H1 (cell line): ENCODE measurements at regions not wholly inside any gene's neighbourhood (a gene's known extent, or its start where the extent isn't known, plus 50 kb on each side); places are given as distances from the start of the nearest gene placed in this dataset.

Source experiments
- CTCF ChIA-PET: fragments of 300-600 bp; sonication (Branson Sonifier 250); formaldehyde crosslinking; loops from one replicate; lab custom pipeline; 2021; ENCODE audit not compliant: partially characterized antibody; lab: Charles Lee
- POLR2A ChIA-PET: fragments of 300-600 bp; sonication (Branson Sonifier 250); formaldehyde crosslinking; loops from one replicate; lab custom pipeline; 2021; ENCODE audit warnings: inconsistent platforms; ENCODE audit not compliant: partially characterized antibody; lab: Charles Lee
- DNase-seq, 2 experiments: peaks; one replicate each; pipeline versions ENCODE4 v3.0.0 to v3.0.0-alpha.2; 2010 to 2022; ENCODE audit warnings: low spot score in 2 of 2, low read depth in 1 of 2, mixed read lengths in 1 of 2
- FAIRE-seq: peaks from 2 replicates; lab custom pipeline; 2011; peaks lifted over from hg19 to GRCh38; lab: Jason Lieb, UNC
- H2AFZ ChIP-seq: 2 replicates; pipeline ENCODE4 v1.8.1; 2012; ENCODE audit warnings: low read length, inconsistent platforms
- H2AK5ac ChIP-seq: 2 replicates; pipeline ENCODE4 v1.6.1; 2013; ENCODE audit warnings: low read depth, low read length
- H2BK120ac ChIP-seq: replicated peaks from 2 replicates; pipeline ENCODE3; 2013; ENCODE audit warnings: low read depth, low read length, inconsistent platforms
- H2BK12ac ChIP-seq: 2 replicates; pipeline ENCODE4 v1.6.1; 2013; ENCODE audit warnings: low read depth, low read length
- H2BK15ac ChIP-seq: 2 replicates; pipeline ENCODE4 v1.6.1; 2013; ENCODE audit warnings: low read length
- H2BK20ac ChIP-seq: 2 replicates; pipeline ENCODE4 v1.6.1; 2013; ENCODE audit warnings: low read length
- H2BK5ac ChIP-seq: 2 replicates; pipeline ENCODE4 v1.6.1; 2013; ENCODE audit warnings: low read depth, low read length
- H3K14ac ChIP-seq: 2 replicates; pipeline ENCODE4 v1.6.1; 2013; ENCODE audit warnings: inconsistent platforms; ENCODE audit not compliant: insufficient read length
- H3K18ac ChIP-seq: 2 replicates; pipeline ENCODE4 v1.6.1; 2013; ENCODE audit warnings: low read length; ENCODE audit errors: extremely low read depth
- H3K23ac ChIP-seq: 2 replicates; pipeline ENCODE4 v1.6.1; 2013; ENCODE audit warnings: inconsistent platforms; ENCODE audit not compliant: insufficient read length
- H3K23me2 ChIP-seq: 2 replicates; pipeline ENCODE4 v1.6.1; 2013; ENCODE audit warnings: low read depth, low read length
- H3K27ac ChIP-seq: 2 replicates; pipeline ENCODE4 v1.6.1; 2011; ENCODE audit warnings: low read depth, low read length, inconsistent platforms
- H3K27me3 ChIP-seq, 4 experiments: replicated peaks in 1 of 4; 1 replicate in 1 of 4; 2 replicates in 3 of 4; pipeline versions ENCODE4 v1.6.1 to v1.8.1; 2011 to 2013; ENCODE audit warnings: low read length in 3 of 4, mild to moderate bottlenecking in 3 of 4, inconsistent platforms in 2 of 4, mixed read lengths in 2 of 4, moderate library complexity in 1 of 4; ENCODE audit not compliant: control insufficient read depth in 3 of 4, insufficient read depth in 3 of 4; ENCODE audit errors: extremely low read depth in 1 of 4
- H3K36me3 ChIP-seq, 4 experiments: 2 replicates each; pipeline versions ENCODE4 v1.6.1 to v1.8.1; 2011 to 2013; ENCODE audit warnings: mild to moderate bottlenecking in 4 of 4, low read length in 3 of 4, moderate library complexity in 2 of 4, control low read depth in 1 of 4, inconsistent platforms in 1 of 4; ENCODE audit not compliant: insufficient read depth in 4 of 4, control insufficient read depth in 2 of 4
- H3K4ac ChIP-seq: replicated peaks from 2 replicates; pipeline ENCODE3; 2013; ENCODE audit warnings: low read length, low read depth, mixed read lengths, inconsistent platforms; ENCODE audit not compliant: insufficient read length
- H3K4me1 ChIP-seq, 4 experiments: replicated peaks in 1 of 4; 1 replicate in 1 of 4; 2 replicates in 3 of 4; pipeline versions ENCODE4 v1.6.1 to v1.8.1; 2011 to 2013; ENCODE audit warnings: low read length in 3 of 4, inconsistent platforms in 2 of 4, mixed read lengths in 1 of 4; ENCODE audit not compliant: insufficient read depth in 4 of 4, control insufficient read depth in 3 of 4
- H3K4me2 ChIP-seq, 2 experiments: 2 replicates each; pipeline versions ENCODE4 v1.6.1 to v1.8.1; 2011 to 2013; ENCODE audit warnings: low read depth in 2 of 2, low read length in 2 of 2, control low read depth in 1 of 2, inconsistent platforms in 1 of 2, mild to moderate bottlenecking in 1 of 2; ENCODE audit not compliant: insufficient read depth in 1 of 2
- H3K4me3 ChIP-seq, 4 experiments: fragments of 200-600, 300-600 bp in 1 of 4; sonication (generic), shearing (Covaris generic), sonication (Bioruptor Twin) in 1 of 4; 2 replicates each; pipeline versions ENCODE4 v1.5.1 to v1.8.1; 2011 to 2016; ENCODE audit warnings: low read length in 4 of 4, low read depth in 3 of 4, control low read depth in 2 of 4, inconsistent platforms in 2 of 4, mild to moderate bottlenecking in 2 of 4, mixed read lengths in 1 of 4, moderate library complexity in 1 of 4; ENCODE audit not compliant: insufficient read depth in 2 of 4; ENCODE audit errors: extremely low read depth in 1 of 4
- H3K56ac ChIP-seq: replicated peaks from 2 replicates; pipeline ENCODE3; 2013; ENCODE audit warnings: low read depth, mild to moderate bottlenecking, mixed read lengths, low read length, inconsistent platforms; ENCODE audit not compliant: insufficient read length
- H3K79me1 ChIP-seq: 2 replicates; pipeline ENCODE4 v1.6.1; 2013; ENCODE audit warnings: low read depth, low read length, control low read depth
- H3K79me2 ChIP-seq, 2 experiments: 2 replicates each; pipeline versions ENCODE4 v1.6.1 to v1.8.1; 2012 to 2013; ENCODE audit warnings: low read length in 2 of 2, mild to moderate bottlenecking in 2 of 2, inconsistent platforms in 1 of 2; ENCODE audit not compliant: insufficient read depth in 2 of 2, control insufficient read depth in 1 of 2
- H3K9ac ChIP-seq, 4 experiments: replicated peaks in 1 of 4; 1 replicate in 1 of 4; 2 replicates in 3 of 4; pipeline versions ENCODE4 v1.6.1 to v1.8.1; 2011 to 2013; ENCODE audit warnings: low read depth in 3 of 4, low read length in 3 of 4, control low read depth in 2 of 4, mild to moderate bottlenecking in 2 of 4, moderate library complexity in 2 of 4, inconsistent platforms in 1 of 4; ENCODE audit errors: extremely low read depth in 1 of 4
- H3K9me3 ChIP-seq, 2 experiments: 2 replicates each; pipeline versions ENCODE4 v1.6.1 to v1.8.1; 2012 to 2013; ENCODE audit warnings: mild to moderate bottlenecking in 2 of 2, moderate library complexity in 2 of 2, control low read depth in 1 of 2, inconsistent platforms in 1 of 2, low read depth in 1 of 2, low read length in 1 of 2, mixed read lengths in 1 of 2; ENCODE audit not compliant: insufficient read depth in 2 of 2
- H4K20me1 ChIP-seq, 2 experiments: replicated peaks in 1 of 2; 2 replicates each; pipeline versions ENCODE3 to v1.8.1; 2011 to 2013; ENCODE audit warnings: inconsistent platforms in 2 of 2, low read length in 2 of 2, mild to moderate bottlenecking in 1 of 2; ENCODE audit not compliant: insufficient read depth in 2 of 2, control insufficient read depth in 1 of 2
- H4K5ac ChIP-seq: 2 replicates; pipeline ENCODE4 v1.6.1; 2013; ENCODE audit warnings: low read length, low read depth, mixed read lengths, inconsistent platforms; ENCODE audit not compliant: insufficient read length
- H4K8ac ChIP-seq: 2 replicates; pipeline ENCODE4 v1.8.0; 2013; ENCODE audit warnings: mild to moderate bottlenecking, moderate library complexity, low read length, inconsistent platforms; ENCODE audit not compliant: insufficient read depth; ENCODE audit errors: extremely low read depth
- H4K91ac ChIP-seq: replicated peaks from 2 replicates; pipeline ENCODE3; 2013; ENCODE audit warnings: low read length, mixed read lengths, inconsistent platforms; ENCODE audit not compliant: insufficient read length
- CTBP2 ChIP-seq: IDR thresholded peaks from 2 replicates; pipeline ENCODE4 v1.7.0; 2011; ENCODE audit warnings: borderline replicate concordance, mild to moderate bottlenecking, moderate library complexity, mixed read lengths, low read length; ENCODE audit not compliant: insufficient read depth, insufficient read length
- CTCF ChIP-seq, 3 experiments: IDR thresholded peaks; 1 replicate in 2 of 3; 2 replicates in 1 of 3; pipeline versions ENCODE4 v1.5.1 to v1.6.1; 2011; ENCODE audit warnings: low read length in 3 of 3, mild to moderate bottlenecking in 3 of 3, inconsistent platforms in 2 of 3, low read depth in 1 of 3, moderate library complexity in 1 of 3; ENCODE audit not compliant: insufficient read depth in 1 of 3; ENCODE audit errors: control extremely low read depth in 1 of 3
- KDM4A ChIP-seq: IDR thresholded peaks from one replicate; pipeline ENCODE4 v1.7.1; 2012; ENCODE audit warnings: low read depth, mild to moderate bottlenecking, moderate library complexity, low read length, inconsistent platforms; ENCODE audit not compliant: severe bottlenecking
- POLR2AphosphoS5 ChIP-seq: IDR thresholded peaks from 2 replicates; pipeline ENCODE4 v1.6.1; 2011; ENCODE audit warnings: low read depth, low read length
- RXRA ChIP-seq: IDR thresholded peaks from 2 replicates; pipeline ENCODE4 v1.6.1; 2011; ENCODE audit warnings: low read depth, mild to moderate bottlenecking, low read length, moderate library complexity; ENCODE audit not compliant: insufficient read depth
- SAP30 ChIP-seq: fragments of 300-600 bp; sonication (generic); IDR thresholded peaks from 2 replicates; pipeline ENCODE4 v1.7.1; 2012; ENCODE audit warnings: low read length, moderate library complexity, mild to moderate bottlenecking, inconsistent platforms; ENCODE audit not compliant: insufficient read depth, insufficient replicate concordance
- SP2 ChIP-seq: IDR thresholded peaks from 2 replicates; pipeline ENCODE4 v1.6.1; 2012; ENCODE audit warnings: mild to moderate bottlenecking, low read length, inconsistent platforms
- YY1 ChIP-seq: IDR thresholded peaks from 2 replicates; pipeline ENCODE4 v1.6.1; 2011; ENCODE audit warnings: low read depth, mild to moderate bottlenecking, low read length
- WGBS, 2 experiments: shearing (Covaris generic) in 1 of 2; methylation state at CpG; one replicate each; pipeline versions ENCODE4 v1.1.6 to v1.1.7; 2013 to 2015; ENCODE audit warnings: low lambda C conversion rate in 2 of 2, mixed read lengths in 2 of 2, inconsistent platforms in 1 of 2, low coverage in 1 of 2, missing lambda C conversion rate in 1 of 2; ENCODE audit not compliant: insufficient replicate concordance in 2 of 2, insufficient coverage in 1 of 2, insufficient read length in 1 of 2; ENCODE audit errors: extremely low coverage in 1 of 2, missing lambda C conversion rate in 1 of 2; 5-methylcytosine and 5-hydroxymethylcytosine counted together

- H4K8ac ChIP-seq: no peak overlapping the region; the same call in none of the 2 replicates
- no peak overlapping the region; the same call in 1 of the 2 replicates for H2BK15ac ChIP-seq
- no peak overlapping the region for H2BK120ac ChIP-seq
- H3K79me2 ChIP-seq: no peaks in the 10 kb centered on the region
- no peak overlapping the region for H3K56ac ChIP-seq
- peaks cover 0 to 9% (median 1%) of the 10 kb centered on the region in 4 experiments; a peak in 5 of 7 replicates for H3K4me1 ChIP-seq
- H3K23me2 ChIP-seq: no peaks in the 10 kb centered on the region
- no peak overlapping the region for H3K9ac ChIP-seq
- no peak overlapping the region for H2AK5ac ChIP-seq
- peak overlapping the region; percentile 42; the same call in 1 of the 2 replicates for H3K18ac ChIP-seq
- ChIA-PET POLR2A (no interaction called here), CTCF (interaction anchor here (0.6 kb wide), 1 partner anchor 161 kb away, joined by 3 read pairs; no protein-coding TSS in a partner anchor)
- H3K27ac ChIP-seq: no peak overlapping the region
- no peak overlapping the region for H4K5ac ChIP-seq
- H3K27me3 ChIP-seq: no peaks in the 10 kb centered on the region
- no peak overlapping the region for H3K23ac ChIP-seq
- no peak overlapping the region for H4K91ac ChIP-seq
- H2AFZ ChIP-seq: no peak overlapping the region
- H2BK5ac ChIP-seq: no peak overlapping the region
- H3K79me1 ChIP-seq: no peaks in the 10 kb centered on the region
- no peak overlapping the region for H3K4me2 ChIP-seq
- no peaks in the 10 kb centered on the region for H3K36me3 ChIP-seq
- 74% methylated on average over 12 of the region's 12 CpGs; no CpG with 5 or more reads in 1 of the 2 experiments for WGBS, 2 experiments
- H3K14ac ChIP-seq: no peak overlapping the region
- DNase-seq: no peak
- no peaks in the 10 kb centered on the region for H4K20me1 ChIP-seq
- no peak for FAIRE-seq
- TF ChIP-seq POLR2AphosphoS5 (no peak), KDM4A (no peak), YY1 (no peak), CTCF (IDR thresholded peaks at IDR 0.05; ENCODE audit: control extremely low read depth in 1 of 3, insufficient read depth in 1 of 3, low read depth in 1 of 3, low read length in 3 of 3) (no peak), SAP30 (no peak), SP2 (no peak), CTBP2 (no peak), RXRA (no peak)
- TF ChIP-seq, all 59 proteins: peak for 0
- Histone ChIP-seq H2BK20ac (no peak overlapping the region), H2BK12ac (peak overlapping the region; percentile 39; the same call in 1 of the 2 replicates), H3K4ac (no peak overlapping the region), H3K9me3 (no peaks in the 10 kb centered on the region), H3K4me3 (no peak overlapping the region)
These were observed 179.8 kb downstream of the FOXO1 start for GRCh38 chr13:40486518-40487163.
